OCI-LY7 (cell line): ENCODE measurements at regions not wholly inside any gene's neighbourhood (a gene's known extent, or its start where the extent isn't known, plus 50 kb on each side); places are given as distances from the start of the nearest gene placed in this dataset.

Source experiments
- EZH2phosphoT487 ChIP-seq: fragments of 200-600 bp; sonication (generic); IDR thresholded peaks from 2 replicates; pipeline ENCODE4 v1.6.1; 2018; ENCODE audit warnings: low read depth, borderline replicate concordance, mild to moderate bottlenecking, mixed run types, antibody characterized with exemption, low read length, moderate library complexity, mixed read lengths
- TF ChIP-seq, protein P1 (sequence below): fragments of 200-600 bp; sonication (generic); conservative IDR thresholded peaks from 2 replicates; pipeline ENCODE4 v1.5.1; 2014; ENCODE audit warnings: mild to moderate bottlenecking, antibody characterized with exemption, low read length, moderate library complexity, mixed read lengths

DNA sequence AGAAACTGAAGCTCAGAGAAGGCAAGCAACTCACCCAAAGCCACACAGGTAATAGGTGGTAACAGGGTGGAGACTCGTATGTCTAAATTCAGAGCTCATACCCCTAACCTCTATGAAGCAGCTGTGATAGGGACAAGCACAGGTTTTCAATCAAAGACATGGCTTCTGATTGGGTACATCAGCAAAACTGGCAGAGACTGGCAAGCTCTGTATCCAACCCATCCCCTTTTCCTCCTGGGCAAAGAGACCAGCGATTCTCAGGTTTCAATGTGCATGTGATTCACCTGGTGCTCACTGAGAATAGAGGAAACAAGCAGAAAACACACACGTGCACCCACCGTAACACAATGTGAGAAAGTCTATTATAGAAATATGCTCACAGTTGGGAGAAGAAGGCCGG, 153.0 kb downstream of the SMIM20 start:
- TF ChIP-seq, protein P1, sequence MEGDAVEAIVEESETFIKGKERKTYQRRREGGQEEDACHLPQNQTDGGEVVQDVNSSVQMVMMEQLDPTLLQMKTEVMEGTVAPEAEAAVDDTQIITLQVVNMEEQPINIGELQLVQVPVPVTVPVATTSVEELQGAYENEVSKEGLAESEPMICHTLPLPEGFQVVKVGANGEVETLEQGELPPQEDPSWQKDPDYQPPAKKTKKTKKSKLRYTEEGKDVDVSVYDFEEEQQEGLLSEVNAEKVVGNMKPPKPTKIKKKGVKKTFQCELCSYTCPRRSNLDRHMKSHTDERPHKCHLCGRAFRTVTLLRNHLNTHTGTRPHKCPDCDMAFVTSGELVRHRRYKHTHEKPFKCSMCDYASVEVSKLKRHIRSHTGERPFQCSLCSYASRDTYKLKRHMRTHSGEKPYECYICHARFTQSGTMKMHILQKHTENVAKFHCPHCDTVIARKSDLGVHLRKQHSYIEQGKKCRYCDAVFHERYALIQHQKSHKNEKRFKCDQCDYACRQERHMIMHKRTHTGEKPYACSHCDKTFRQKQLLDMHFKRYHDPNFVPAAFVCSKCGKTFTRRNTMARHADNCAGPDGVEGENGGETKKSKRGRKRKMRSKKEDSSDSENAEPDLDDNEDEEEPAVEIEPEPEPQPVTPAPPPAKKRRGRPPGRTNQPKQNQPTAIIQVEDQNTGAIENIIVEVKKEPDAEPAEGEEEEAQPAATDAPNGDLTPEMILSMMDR: no peak
- TF ChIP-seq EZH2phosphoT487: no peak
